ENCODE measurements at regions not wholly inside any gene's neighbourhood (a gene's known extent, or its start where the extent isn't known, plus 50 kb on each side); places are given as distances from the start of the nearest gene placed in this dataset.

- DNase-seq: no peak
These were observed 251.5 kb upstream of the SALL3 start for GRCh38 chr18:78727877-78728783.

- DNase-seq: no peak
These were observed 250.7 kb upstream of the SALL3 start for GRCh38 chr18:78728784-78729467.

GRCh38 chr18:78730546-78730945 lies 249.1 kb upstream of the SALL3 start:
- DNase-seq: no peak

- no peak for DNase-seq
These were observed 248.6 kb upstream of the SALL3 start for GRCh38 chr18:78731016-78731397.

- no peak for DNase-seq
These were observed 248.1 kb upstream of the SALL3 start for GRCh38 chr18:78731398-78732032.

GRCh38 chr18:78732273-78733210 lies 247.1 kb upstream of the SALL3 start:
- DNase-seq: no peak

GRCh38 chr18:78733762-78734613 lies 245.6 kb upstream of the SALL3 start:
- no peak for DNase-seq

- no peak for DNase-seq
These were observed 245.0 kb upstream of the SALL3 start for GRCh38 chr18:78734614-78734945.

- no peak for DNase-seq
These were observed 244.2 kb upstream of the SALL3 start for GRCh38 chr18:78735131-78736014.

GRCh38 chr18:78736015-78736690 lies 243.5 kb upstream of the SALL3 start:
- DNase-seq: no peak

- no peak for DNase-seq
These were observed 242.4 kb upstream of the SALL3 start for GRCh38 chr18:78737006-78737915.

- no peak for DNase-seq
These were observed 241.4 kb upstream of the SALL3 start for GRCh38 chr18:78738076-78738690.

GRCh38 chr18:78739115-78739514 lies 240.5 kb upstream of the SALL3 start:
- no peak for DNase-seq

GRCh38 chr18:78739882-78740677 lies 239.5 kb upstream of the SALL3 start:
- DNase-seq: no peak

- DNase-seq: no peak
These were observed 238.7 kb upstream of the SALL3 start for GRCh38 chr18:78740876-78741275.

- no peak for DNase-seq
These were observed 238.0 kb upstream of the SALL3 start for GRCh38 chr18:78741381-78742217.

Measured in tongue (tissue), 1 donor.